HEK293T (cell line): ENCODE measurements at regions not wholly inside any gene's neighbourhood (a gene's known extent, or its start where the extent isn't known, plus 50 kb on each side); places are given as distances from the start of the nearest gene placed in this dataset.

Source experiments
- CTCF ChIA-PET: fragments of 350-600 bp; formaldehyde crosslinking; extraction: SDS; loops from one replicate; lab custom pipeline; 2021; ENCODE audit warnings: antibody characterized with exemption, inconsistent platforms; lab: Yijun Ruan, JAX
- POLR2A ChIA-PET: fragments of 350-600 bp; formaldehyde crosslinking; extraction: SDS; loops from one replicate; lab custom pipeline; 2020; ENCODE audit warnings: antibody characterized with exemption, inconsistent platforms; lab: Yijun Ruan, JAX
- DNase-seq: peaks from one replicate; pipeline ENCODE4 v3.0.0; 2012; ENCODE audit warnings: mixed read lengths; ENCODE audit errors: extremely low spot score
- ARNT ChIP-seq: fragments of 450-650 bp; IDR thresholded peaks from 2 replicates; pipeline ENCODE4 v1.6.1; 2017; ENCODE audit warnings: mild to moderate bottlenecking
- BHLHE40 ChIP-seq: fragments of 450-650 bp; IDR thresholded peaks from 2 replicates; pipeline ENCODE4 v1.6.1; 2016; ENCODE audit warnings: mild to moderate bottlenecking, moderate library complexity, borderline replicate concordance
- CTBP1 ChIP-seq: fragments of 450-650 bp; IDR thresholded peaks from 2 replicates; pipeline ENCODE4 v1.6.1; 2016; ENCODE audit warnings: borderline replicate concordance
- ELF4 ChIP-seq: fragments of 450-650 bp; IDR thresholded peaks from 2 replicates; pipeline ENCODE4 v1.6.1; 2017; ENCODE audit warnings: antibody characterized with exemption
- FOXA1 ChIP-seq: fragments of 450-650 bp; IDR thresholded peaks from 2 replicates; pipeline ENCODE4 v1.6.1; 2016; ENCODE audit warnings: mild to moderate bottlenecking
- FOXK2 ChIP-seq: fragments of 450-650 bp; IDR thresholded peaks from 2 replicates; pipeline ENCODE4 v1.6.1; 2016; ENCODE audit warnings: mild to moderate bottlenecking
- FOXM1 ChIP-seq: fragments of 450-650 bp; IDR thresholded peaks from 2 replicates; pipeline ENCODE4 v1.6.1; 2017; ENCODE audit warnings: mild to moderate bottlenecking, borderline replicate concordance
- HDGF ChIP-seq: fragments of 450-650 bp; IDR thresholded peaks from 2 replicates; pipeline ENCODE4 v1.6.1; 2017; ENCODE audit warnings: antibody characterized with exemption, borderline replicate concordance
- L3MBTL2 ChIP-seq: fragments of 450-650 bp; conservative IDR thresholded peaks from 2 replicates; pipeline ENCODE4 v1.6.1; 2016; ENCODE audit warnings: mild to moderate bottlenecking
- LEF1 ChIP-seq: fragments of 450-650 bp; IDR thresholded peaks from 2 replicates; pipeline ENCODE4 v1.6.1; 2017; ENCODE audit warnings: mild to moderate bottlenecking, borderline replicate concordance
- NFRKB ChIP-seq: fragments of 450-650 bp; IDR thresholded peaks from 2 replicates; pipeline ENCODE4 v1.6.1; 2016; ENCODE audit warnings: mild to moderate bottlenecking, moderate library complexity
- PKNOX1 ChIP-seq: fragments of 450-650 bp; IDR thresholded peaks from 2 replicates; pipeline ENCODE4 v1.6.1; 2016
- SP1 ChIP-seq: fragments of 450-650 bp; IDR thresholded peaks from 2 replicates; pipeline ENCODE4 v1.6.1; 2017
- SUZ12 ChIP-seq: fragments of 450-650 bp; IDR thresholded peaks from 2 replicates; pipeline ENCODE4 v1.6.1; 2016; ENCODE audit warnings: mild to moderate bottlenecking
- TARDBP ChIP-seq: fragments of 450-650 bp; IDR thresholded peaks from 2 replicates; pipeline ENCODE4 v1.6.1; 2016
- ZNF384 ChIP-seq: fragments of 450-650 bp; IDR thresholded peaks from 2 replicates; pipeline ENCODE4 v1.6.1; 2016

GRCh38 chr3:67821135-67821534, 166.7 kb upstream of the SUCLG2 start:
- ChIA-PET CTCF (no interaction called here), POLR2A (no interaction called here)
- no peak for TF ChIP-seq BHLHE40
- TF ChIP-seq LEF1: no peak
- no peak for TF ChIP-seq TARDBP
- TF ChIP-seq PKNOX1: no peak
- no peak for TF ChIP-seq HDGF
- TF ChIP-seq ZNF384: no peak
- TF ChIP-seq FOXA1: no peak
- TF ChIP-seq ELF4: no peak
- no peak for TF ChIP-seq L3MBTL2
- TF ChIP-seq SP1: no peak
- TF ChIP-seq SUZ12: no peak
- no peak for TF ChIP-seq FOXK2
- TF ChIP-seq ARNT: no peak
- TF ChIP-seq CTBP1: no peak
- no peak for TF ChIP-seq FOXM1
- TF ChIP-seq NFRKB: no peak
- DNase-seq: no peak

GRCh38 chr3:67819447-67819846, 165.0 kb upstream of the SUCLG2 start:
- CTCF ChIA-PET: no interaction called here
- no peak for DNase-seq
- POLR2A ChIA-PET: no interaction called here
- TF ChIP-seq ARNT (no peak), TARDBP (no peak), ZNF384 (no peak), FOXK2 (no peak), FOXM1 (no peak), PKNOX1 (no peak), FOXA1 (no peak), BHLHE40 (no peak), HDGF (no peak), LEF1 (no peak), L3MBTL2 (no peak), CTBP1 (no peak), NFRKB (no peak), ELF4 (no peak), SUZ12 (no peak), SP1 (no peak)

GRCh38 chr3:67809370-67809935, 155.0 kb upstream of the SUCLG2 start:
- ChIA-PET POLR2A (no interaction called here), CTCF (no interaction called here)
- no peak for DNase-seq
- TF ChIP-seq ZNF384 (no peak), CTBP1 (no peak), L3MBTL2 (no peak), TARDBP (no peak)

GRCh38 chr3:67808906-67809305, 154.5 kb upstream of the SUCLG2 start:
- POLR2A ChIA-PET: no interaction called here
- no peak for DNase-seq
- CTCF ChIA-PET: no interaction called here
- TF ChIP-seq LEF1 (no peak), HDGF (no peak), FOXA1 (no peak), FOXK2 (no peak), ZNF384 (no peak)

GRCh38 chr3:67804578-67804977, 150.2 kb upstream of the SUCLG2 start:
- ChIA-PET CTCF (no interaction called here), POLR2A (no interaction called here)
- TF ChIP-seq ZNF384 (no peak), TARDBP (no peak), CTBP1 (no peak)
- no peak for DNase-seq

- ChIA-PET POLR2A (no interaction called here), CTCF (no interaction called here)
- no peak for TF ChIP-seq ELF4
- TF ChIP-seq CTBP1: no peak
- TF ChIP-seq L3MBTL2: no peak
- TF ChIP-seq FOXA1: no peak
- TF ChIP-seq FOXK2: no peak
- no peak for TF ChIP-seq TARDBP
- TF ChIP-seq PKNOX1: no peak
- DNase-seq: no peak
Measured at GRCh38 chr3:67804089-67804488, 149.7 kb upstream of the SUCLG2 start.

- TF ChIP-seq NFRKB (no peak), ARNT (no peak)
- DNase-seq: no peak
- POLR2A ChIA-PET: no interaction called here
- CTCF ChIA-PET: interaction anchor here (0.8 kb wide), 1 partner anchor 10 kb away, joined by 3 read pairs; no protein-coding TSS in a partner anchor
Measured at GRCh38 chr3:67798412-67798811, 144.0 kb upstream of the SUCLG2 start.
